H1 (cell line): ENCODE measurements at regions not wholly inside any gene's neighbourhood (a gene's known extent, or its start where the extent isn't known, plus 50 kb on each side); places are given as distances from the start of the nearest gene placed in this dataset.

Source experiments
- ASH2L ChIP-seq: fragments of 200-600, 300-600 bp; sonication (generic); IDR thresholded peaks from one replicate; pipeline ENCODE4 v1.7.1; 2017; ENCODE audit warnings: low read length
- NRF1 ChIP-seq: IDR thresholded peaks from 2 replicates; pipeline ENCODE4 v1.6.1; 2011; ENCODE audit warnings: mild to moderate bottlenecking, low read depth, low read length, improper control_type of control experiment

DNA sequence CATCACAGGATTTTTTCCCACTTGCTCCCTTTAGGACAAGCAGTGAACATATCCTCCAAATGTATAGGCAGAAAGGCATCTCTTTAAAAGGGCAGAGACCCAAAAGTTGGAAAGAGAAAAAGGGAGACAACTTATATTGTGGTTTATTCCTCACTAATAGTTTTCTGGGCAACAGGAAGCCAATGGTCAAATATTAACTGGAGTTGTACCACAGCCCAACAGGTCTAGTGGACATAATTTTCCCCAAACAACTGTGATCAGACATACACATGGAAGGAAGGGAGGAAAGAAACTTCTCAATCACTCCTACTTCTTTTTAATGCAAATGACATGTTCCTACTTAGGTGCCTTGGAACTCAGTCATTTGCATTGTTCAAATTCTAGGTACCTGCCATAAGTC is 78.4 kb downstream of the SOX9 start (continued):
- TF ChIP-seq NRF1 (no peak), ASH2L (no peak)
- TF ChIP-seq, all 59 proteins: peak for 0
